ENCODE measurements at regions not wholly inside any gene's neighbourhood (a gene's known extent, or its start where the extent isn't known, plus 50 kb on each side); places are given as distances from the start of the nearest gene placed in this dataset.
"Not testable (repeated sequence)": the region's sequence is repeated elsewhere in the genome, so short reads cannot be mapped to it uniquely, and the experiment has no call there.

- intact Hi-C loops (cut with DNase I): no loop called here
- no peak for DNase-seq
Observed at GRCh38 chr6:14396826-14397517, 279.4 kb downstream of the CD83 start.

DNA sequence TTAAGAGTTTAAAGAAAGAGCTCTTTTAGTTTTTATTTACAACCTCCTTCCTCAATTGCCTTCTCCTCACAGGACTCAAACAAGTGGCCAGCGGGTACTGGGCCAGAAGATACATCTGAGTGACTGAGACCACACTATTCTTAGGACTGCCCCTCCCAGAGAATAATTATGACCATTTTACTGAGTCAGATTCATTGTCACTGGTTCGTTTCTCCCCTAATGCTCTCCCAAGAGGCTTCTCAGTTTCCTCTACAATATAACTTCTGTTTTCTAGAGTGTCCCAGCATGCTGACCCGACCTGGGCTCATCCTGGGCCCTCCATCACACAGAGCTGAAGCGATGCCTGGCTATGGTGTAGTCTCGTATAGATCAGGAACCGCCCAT lies 279.9 kb downstream of the CD83 start:
- DNase-seq: no peak
- intact Hi-C loops (cut with DNase I): no loop called here

GRCh38 chr6:14398953-14399352 lies 281.4 kb downstream of the CD83 start:
- intact Hi-C loops (cut with DNase I): no loop called here
- no peak for DNase-seq

- intact Hi-C loops (cut with DNase I): no loop called here
Observed at GRCh38 chr6:14399635-14400034, 282.1 kb downstream of the CD83 start.

GRCh38 chr6:14401246-14401645 lies 283.7 kb downstream of the CD83 start:
- no peak for DNase-seq
- intact Hi-C loops (cut with DNase I): no loop called here

More at GRCh38 chr6:14399635-14400034, 282.1 kb downstream of the CD83 start:
- no peak for DNase-seq

GRCh38 chr6:14406614-14407331 lies 289.2 kb downstream of the CD83 start:
- no peak for DNase-seq
- intact Hi-C loops (cut with DNase I): no loop called here

DNA sequence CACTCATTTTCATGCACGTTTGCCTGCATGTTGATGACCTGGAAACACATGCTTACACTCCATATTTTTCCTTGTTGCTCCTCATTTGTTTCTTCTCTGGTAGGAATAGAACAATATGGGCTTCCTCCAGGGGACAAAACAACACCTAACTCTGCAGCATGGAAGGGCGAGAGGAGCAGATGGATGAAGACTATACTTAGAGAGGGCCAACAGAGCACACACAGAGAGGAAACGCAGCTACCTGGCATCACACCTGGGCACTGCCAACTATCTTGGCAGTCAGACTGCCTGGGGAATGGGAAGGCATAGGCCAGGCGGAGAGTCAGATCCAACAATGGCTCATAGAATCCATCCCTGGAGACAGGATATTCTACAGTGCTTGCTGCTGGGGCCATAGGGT lies 290.9 kb downstream of the CD83 start:
- intact Hi-C loops (cut with DNase I): no loop called here
- no peak for DNase-seq

GRCh38 chr6:14412026-14412425 lies 294.5 kb downstream of the CD83 start:
- intact Hi-C loops (cut with DNase I): no loop called here
- no peak for DNase-seq

- intact Hi-C loops (cut with DNase I): no loop called here
- no peak for DNase-seq
Observed at GRCh38 chr6:14415452-14415851, 297.9 kb downstream of the CD83 start.

GRCh38 chr6:14417377-14417776 lies 299.8 kb downstream of the CD83 start:
- intact Hi-C loops (cut with DNase I): no loop called here
- DNase-seq: no peak

DNA sequence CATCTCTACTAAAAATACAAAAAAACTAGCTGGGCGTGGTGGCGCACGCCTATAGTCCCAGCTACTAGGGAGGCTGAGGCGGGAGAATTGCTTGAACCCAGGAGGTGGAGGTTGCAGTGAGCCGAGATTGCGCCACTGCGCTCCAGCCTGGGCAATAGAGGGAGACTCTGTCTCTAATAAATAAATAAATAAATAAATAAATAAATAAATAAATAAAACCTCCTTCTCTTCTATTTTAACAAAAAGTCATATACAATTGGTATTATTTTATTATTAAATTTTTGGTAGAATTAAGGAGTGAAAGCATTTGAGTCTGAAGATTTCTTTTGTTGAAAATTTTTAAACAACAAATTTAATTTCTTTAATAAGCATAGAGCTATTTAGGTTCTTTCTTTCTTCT lies 301.7 kb downstream of the CD83 start:
- intact Hi-C loops (cut with DNase I): not testable (repeated sequence)

GRCh38 chr6:14422061-14422460 lies 304.5 kb downstream of the CD83 start:
- intact Hi-C loops (cut with DNase I): no loop called here

More for the DNA sequence above, 301.7 kb downstream of the CD83 start:
- not testable (repeated sequence) for DNase-seq

DNA sequence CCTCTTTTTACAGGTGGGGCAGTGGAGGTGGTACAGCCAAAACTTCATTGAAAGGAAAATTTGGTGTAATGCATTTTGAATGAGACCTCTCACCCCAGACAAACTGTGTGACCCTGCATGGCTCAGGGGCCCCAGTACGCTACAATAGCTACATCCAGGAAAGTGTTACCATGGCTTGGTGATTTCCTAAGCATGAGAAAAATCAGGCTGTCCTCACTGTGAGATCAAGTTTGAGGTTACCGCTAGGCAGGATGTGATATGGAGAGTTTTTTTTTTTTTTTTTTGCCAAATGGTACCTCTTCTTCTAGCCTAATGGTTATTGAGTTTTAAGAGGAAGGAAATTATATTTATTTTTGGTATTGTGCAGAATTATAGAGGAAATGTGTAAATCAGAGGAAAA lies 305.3 kb downstream of the CD83 start:
- no peak for DNase-seq
- intact Hi-C loops (cut with DNase I): no loop called here

More at GRCh38 chr6:14422061-14422460, 304.5 kb downstream of the CD83 start:
- DNase-seq: no peak

DNA sequence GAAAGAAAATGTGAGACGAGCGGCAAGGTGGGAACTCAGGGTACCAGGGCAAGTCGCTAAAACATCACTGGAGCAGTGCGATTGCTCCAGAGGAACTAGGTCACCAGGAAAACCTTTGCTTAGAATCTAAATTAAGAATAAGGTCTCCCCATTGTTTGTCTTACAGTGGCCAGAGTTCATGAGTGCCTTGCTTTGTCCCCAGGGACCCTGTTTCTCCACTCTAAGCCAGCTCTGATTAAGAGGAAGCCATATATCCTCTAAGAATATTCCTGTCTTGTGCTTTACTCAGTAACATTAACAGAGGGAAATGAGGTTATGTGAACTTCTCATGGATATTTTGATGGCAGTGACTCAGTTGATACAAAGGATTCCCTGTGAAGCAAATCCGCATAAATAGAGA lies 305.8 kb downstream of the CD83 start:
- intact Hi-C loops (cut with DNase I): no loop called here
- DNase-seq: no peak

DNA sequence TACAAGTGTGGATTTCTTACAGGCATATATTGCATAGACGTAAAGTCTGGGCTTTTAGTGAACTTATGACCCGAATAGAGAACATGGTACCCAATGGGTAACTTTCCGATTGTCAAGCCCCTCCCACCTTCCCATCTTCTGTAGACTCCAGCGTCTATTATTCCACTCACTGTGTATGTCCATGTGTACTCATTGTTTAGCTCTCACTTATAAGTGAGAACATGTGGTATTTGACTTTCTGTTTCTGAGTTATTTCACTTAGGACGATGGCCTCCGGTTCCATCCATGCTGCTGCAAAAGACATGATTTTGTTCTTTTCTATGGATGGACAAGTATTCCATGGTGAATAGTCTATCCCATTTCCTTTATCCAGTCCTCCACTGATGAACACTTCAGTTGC lies 306.4 kb downstream of the CD83 start:
- no peak for DNase-seq
- intact Hi-C loops (cut with DNase I): no loop called here

- intact Hi-C loops (cut with DNase I): no loop called here
- no peak for DNase-seq
Observed at GRCh38 chr6:14425805-14426204, 308.2 kb downstream of the CD83 start.

DNA sequence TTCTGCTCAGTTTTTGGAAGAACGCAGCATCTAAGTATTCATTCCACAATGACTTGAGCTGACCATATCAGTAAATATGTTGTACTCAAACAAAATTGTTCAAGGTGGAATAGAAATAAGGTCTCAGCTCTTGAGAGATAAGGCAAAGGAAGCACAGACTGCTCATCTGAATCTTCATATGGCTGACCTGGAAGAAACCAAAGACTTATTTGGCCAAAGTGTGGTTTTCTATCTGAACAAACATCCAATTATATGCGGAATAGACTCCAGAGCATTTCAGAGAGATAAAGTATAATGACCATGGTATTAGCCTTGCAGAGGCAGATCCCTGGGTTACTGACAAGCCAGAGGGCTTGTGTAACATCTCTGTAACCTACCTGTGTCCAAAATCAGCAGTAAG lies 308.7 kb downstream of the CD83 start:
- intact Hi-C loops (cut with DNase I): no loop called here
- DNase-seq: no peak

DNA sequence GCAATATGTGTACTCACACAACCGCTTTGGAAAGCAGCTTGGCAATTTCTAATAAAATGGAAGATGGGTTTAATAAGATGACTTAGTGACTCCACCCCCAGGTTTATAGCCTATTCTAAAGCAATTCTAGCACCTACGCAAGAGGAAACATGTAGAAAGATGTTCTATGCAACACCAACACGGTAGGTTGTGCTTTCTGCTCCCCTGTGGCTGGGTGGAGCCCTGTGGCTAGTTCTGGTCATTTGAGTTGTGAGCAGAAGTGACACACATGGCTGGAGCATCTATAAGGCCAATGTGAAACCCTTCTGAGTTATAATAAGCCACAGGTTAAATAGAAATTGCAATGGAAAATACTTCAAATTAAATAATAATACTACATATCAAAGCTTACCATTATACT lies 310.7 kb downstream of the CD83 start:
- no peak for DNase-seq
- intact Hi-C loops (cut with DNase I): no loop called here

DNA sequence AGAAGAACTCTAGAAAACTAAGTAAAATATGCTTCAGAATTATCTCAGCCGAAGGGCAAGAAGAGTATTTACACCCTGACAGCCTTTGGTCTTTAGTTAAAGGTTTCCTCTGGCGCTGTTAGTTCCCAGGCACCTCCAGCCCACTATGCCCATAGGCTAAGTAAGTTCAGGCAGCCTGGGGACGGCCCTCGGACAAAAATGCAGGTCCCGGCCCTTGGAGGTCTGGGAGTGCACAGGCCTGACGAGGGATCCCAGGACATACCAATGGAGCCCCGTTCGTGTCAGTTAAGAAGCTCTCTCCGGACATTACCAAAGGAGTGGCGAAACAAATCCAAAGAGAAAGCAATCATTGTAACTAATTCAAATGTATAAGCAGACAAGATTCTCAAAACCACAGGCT lies 311.8 kb downstream of the CD83 start:
- intact Hi-C loops (cut with DNase I): no loop called here
- no peak for DNase-seq

GRCh38 chr6:14430218-14430617 lies 312.6 kb downstream of the CD83 start:
- DNase-seq: no peak
- intact Hi-C loops (cut with DNase I): no loop called here

All from head of caudate nucleus (tissue), 42 donors.